Neural progenitor cell (in vitro differentiated cells): ENCODE measurements at regions not wholly inside any gene's neighbourhood (a gene's known extent, or its start where the extent isn't known, plus 50 kb on each side); places are given as distances from the start of the nearest gene placed in this dataset.

Experiments used
- DNase-seq: peaks from one replicate; pipeline ENCODE4 v3.0.0-alpha.2; 2016; ENCODE audit warnings: low spot score
- H2AFZ ChIP-seq: fragments of 200-600 bp; sonication (generic); replicated peaks from 2 replicates; pipeline ENCODE4 v1.6.1; 2016; ENCODE audit warnings: antibody characterized with exemption
- H3F3A ChIP-seq: fragments of 200-600 bp; sonication (generic); 2 replicates; pipeline ENCODE4 v1.6.1; 2016; ENCODE audit warnings: antibody characterized with exemption, low read depth
- H3K27ac ChIP-seq: fragments of 200-600 bp; sonication (generic); 2 replicates; pipeline ENCODE4 v1.5.1; 2016; ENCODE audit warnings: mild to moderate bottlenecking
- H3K27me3 ChIP-seq: fragments of 200-600 bp; sonication (generic); 2 replicates; pipeline ENCODE4 v1.6.1; 2016; ENCODE audit warnings: mild to moderate bottlenecking, moderate library complexity
- H3K36me3 ChIP-seq: fragments of 200-600 bp; sonication (generic); 2 replicates; pipeline ENCODE4 v1.5.1; 2016
- H3K4me1 ChIP-seq: fragments of 200-600 bp; sonication (generic); 2 replicates; pipeline ENCODE4 v1.6.1; 2016; ENCODE audit warnings: mixed run types
- H3K4me2 ChIP-seq: fragments of 200-600 bp; sonication (generic); 2 replicates; pipeline ENCODE4 v1.6.1; 2016
- H3K4me3 ChIP-seq: fragments of 200-600 bp; sonication (generic); 2 replicates; pipeline ENCODE4 v1.5.1; 2016
- H3K79me2 ChIP-seq: fragments of 200-600 bp; sonication (generic); 2 replicates; pipeline ENCODE4 v1.6.1; 2016; ENCODE audit warnings: low read depth
- H3K9ac ChIP-seq: fragments of 200-600 bp; sonication (generic); 2 replicates; pipeline ENCODE4 v1.6.1; 2016
- H3K9me3 ChIP-seq: fragments of 200-600 bp; sonication (generic); 2 replicates; pipeline ENCODE4 v1.5.1; 2016; ENCODE audit warnings: low read depth
- H4K20me1 ChIP-seq: fragments of 200-600 bp; sonication (generic); 2 replicates; pipeline ENCODE4 v1.6.1; 2016; ENCODE audit warnings: low read depth
- H3K27ac Mint-ChIP-seq: 3 replicates; pipeline ENCODE4 v1.8.0; 2021; ENCODE audit warnings: mixed read lengths
- H3K27me3 Mint-ChIP-seq: 2 replicates; pipeline ENCODE4 v1.8.0; 2022; ENCODE audit warnings: low read depth, mild to moderate bottlenecking, inconsistent platforms, moderate library complexity, mixed read lengths; ENCODE audit not compliant: insufficient read depth
- H3K36me3 Mint-ChIP-seq: 3 replicates; pipeline ENCODE4 v1.8.0; 2021; ENCODE audit warnings: mixed read lengths
- H3K4me1 Mint-ChIP-seq: 3 replicates; pipeline ENCODE4 v1.8.0; 2021; ENCODE audit warnings: mixed read lengths
- H3K4me3 Mint-ChIP-seq: 3 replicates; pipeline ENCODE4 v1.8.0; 2021; ENCODE audit warnings: mild to moderate bottlenecking, moderate library complexity, mixed read lengths
- H3K9me3 Mint-ChIP-seq: 3 replicates; pipeline ENCODE4 v1.8.0; 2020; ENCODE audit warnings: mixed read lengths
- CTCF ChIP-seq: fragments of 200-600 bp; sonication (generic); IDR thresholded peaks from 2 replicates; pipeline ENCODE4 v1.5.1; 2017; ENCODE audit warnings: antibody characterized with exemption, mild to moderate bottlenecking
- EZH2 ChIP-seq: fragments of 200-600 bp; sonication (generic); IDR thresholded peaks from 2 replicates; pipeline ENCODE4 v1.6.1; 2017; ENCODE audit warnings: antibody characterized with exemption, mild to moderate bottlenecking, moderate library complexity
- EZH2phosphoT487 ChIP-seq: fragments of 200-600 bp; sonication (generic); IDR thresholded peaks from 2 replicates; pipeline ENCODE4 v1.6.1; 2017; ENCODE audit warnings: antibody characterized with exemption

GRCh38 chr2:208847651-208848050, 441.1 kb downstream of the PTH2R start:
- Histone ChIP-seq H2AFZ (no peak overlapping the region), H3K79me2 (no peaks in the 10 kb centered on the region), H4K20me1 (no peaks in the 10 kb centered on the region), H3K4me2 (no peak overlapping the region), H3K36me3 (no peaks in the 10 kb centered on the region), H3K27ac (no peak overlapping the region), H3K9ac (no peak overlapping the region), H3K4me1 (no peaks in the 10 kb centered on the region), H3K4me3 (no peak overlapping the region), H3F3A (no peaks in the 10 kb centered on the region), H3K9me3 (no peaks in the 10 kb centered on the region), H3K27me3 (no peaks in the 10 kb centered on the region)
- no peak overlapping the region for H3K4me3 Mint-ChIP-seq
- H3K36me3 Mint-ChIP-seq, result no peaks in the 10 kb centered on the region
- no peak overlapping the region for H3K27ac Mint-ChIP-seq
- no peak for TF ChIP-seq EZH2phosphoT487
- TF ChIP-seq CTCF, result no peak
- no peak for TF ChIP-seq EZH2
- no peak for DNase-seq
- H3K9me3 Mint-ChIP-seq, result peaks cover 17% of the 10 kb centered on the region
- peaks cover 2% of the 10 kb centered on the region for H3K27me3 Mint-ChIP-seq
- no peaks in the 10 kb centered on the region for H3K4me1 Mint-ChIP-seq

DNA sequence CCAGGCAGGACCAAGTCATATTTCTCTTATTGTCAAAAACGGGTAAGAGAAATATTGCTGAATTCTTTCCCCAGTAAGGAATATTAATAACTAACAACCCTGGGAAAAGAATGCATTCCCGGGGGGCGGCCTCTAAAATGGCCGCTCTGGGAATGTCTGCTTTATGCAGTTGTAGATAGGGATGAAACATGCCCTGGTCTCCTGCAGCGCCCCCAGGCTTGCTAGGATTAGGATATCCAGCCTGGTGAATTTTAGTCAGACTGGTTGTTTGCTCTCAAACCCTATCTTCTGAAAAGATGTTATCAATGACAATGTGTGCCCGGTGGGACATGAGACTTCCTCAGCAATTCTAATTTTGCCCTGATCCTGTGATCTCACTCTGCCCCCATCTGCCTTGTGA, 448.1 kb downstream of the PTH2R start:
- H3K27ac ChIP-seq, result no peak overlapping the region
- no peaks in the 10 kb centered on the region for H3K4me1 Mint-ChIP-seq
- no peak for TF ChIP-seq CTCF
- no peak for TF ChIP-seq EZH2
- TF ChIP-seq EZH2phosphoT487, result no peak
- no peaks in the 10 kb centered on the region for H3K36me3 Mint-ChIP-seq
- no peak overlapping the region for H2AFZ ChIP-seq
- peaks cover 5% of the 10 kb centered on the region for H3K27me3 Mint-ChIP-seq
- no peak overlapping the region for H3K9ac ChIP-seq
- H3K36me3 ChIP-seq, result no peaks in the 10 kb centered on the region
- no peaks in the 10 kb centered on the region for H3K4me1 ChIP-seq
- H3K79me2 ChIP-seq, result no peaks in the 10 kb centered on the region
- peaks cover 22% of the 10 kb centered on the region for H3K9me3 Mint-ChIP-seq
- no peak overlapping the region for H3K27ac Mint-ChIP-seq
- H3K27me3 ChIP-seq, result no peaks in the 10 kb centered on the region
- no peaks in the 10 kb centered on the region for H3K9me3 ChIP-seq
- no peak for DNase-seq
- H3K4me3 Mint-ChIP-seq, result no peak overlapping the region
- H3K4me2 ChIP-seq, result no peak overlapping the region
- H3K4me3 ChIP-seq, result no peak overlapping the region
- H4K20me1 ChIP-seq, result no peaks in the 10 kb centered on the region
- no peaks in the 10 kb centered on the region for H3F3A ChIP-seq

DNA sequence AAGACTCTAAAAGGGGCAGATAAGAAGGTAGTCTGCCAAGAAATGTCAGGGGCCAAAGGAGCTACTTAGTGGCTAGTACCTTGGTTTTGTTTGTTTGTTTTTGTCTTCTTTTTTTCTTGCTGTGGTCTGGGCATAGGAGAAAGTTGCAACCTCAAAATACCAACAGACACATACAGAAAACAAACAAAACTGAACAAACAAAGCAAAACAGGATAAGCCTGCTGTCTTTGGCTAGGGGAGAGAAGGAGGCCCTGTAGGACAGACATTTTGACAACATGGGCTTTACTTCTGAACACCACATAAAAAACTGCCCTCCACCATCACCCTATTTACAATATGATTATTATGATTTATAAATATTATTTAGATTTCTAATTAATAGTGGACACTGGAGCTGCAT, 460.8 kb downstream of the PTH2R start:
- H3K9ac ChIP-seq, result no peak overlapping the region
- H3K4me2 ChIP-seq, result no peak overlapping the region
- Mint-ChIP-seq H3K4me1 (no peaks in the 10 kb centered on the region), H3K27ac (no peak overlapping the region), H3K36me3 (no peaks in the 10 kb centered on the region), H3K27me3 (peaks cover 2% of the 10 kb centered on the region), H3K4me3 (no peak overlapping the region), H3K9me3 (peaks cover 2% of the 10 kb centered on the region)
- TF ChIP-seq CTCF (no peak), EZH2phosphoT487 (no peak), EZH2 (no peak)
- H2AFZ ChIP-seq, result no peak overlapping the region
- H3K4me1 ChIP-seq, result no peaks in the 10 kb centered on the region
- H3K27ac ChIP-seq, result no peak overlapping the region
- DNase-seq, result no peak
- H3K4me3 ChIP-seq, result no peak overlapping the region
- no peaks in the 10 kb centered on the region for H3K9me3 ChIP-seq
- no peaks in the 10 kb centered on the region for H3K79me2 ChIP-seq
- no peaks in the 10 kb centered on the region for H3K27me3 ChIP-seq
- H4K20me1 ChIP-seq, result no peaks in the 10 kb centered on the region
- H3K36me3 ChIP-seq, result no peaks in the 10 kb centered on the region
- H3F3A ChIP-seq, result no peaks in the 10 kb centered on the region

- Histone ChIP-seq H4K20me1 (no peaks in the 10 kb centered on the region), H2AFZ (no peak overlapping the region), H3K79me2 (no peaks in the 10 kb centered on the region), H3K27ac (no peak overlapping the region), H3K27me3 (no peaks in the 10 kb centered on the region), H3K4me2 (no peak overlapping the region), H3F3A (no peaks in the 10 kb centered on the region), H3K4me1 (no peaks in the 10 kb centered on the region), H3K4me3 (no peak overlapping the region), H3K9ac (no peak overlapping the region), H3K36me3 (no peaks in the 10 kb centered on the region), H3K9me3 (no peaks in the 10 kb centered on the region)
- no peak overlapping the region for H3K27ac Mint-ChIP-seq
- H3K27me3 Mint-ChIP-seq, result peaks cover 2% of the 10 kb centered on the region
- peaks cover 4% of the 10 kb centered on the region for H3K9me3 Mint-ChIP-seq
- no peak for DNase-seq
- H3K4me1 Mint-ChIP-seq, result peaks cover 7% of the 10 kb centered on the region
- H3K4me3 Mint-ChIP-seq, result no peak overlapping the region
- TF ChIP-seq EZH2phosphoT487 (no peak), CTCF (no peak), EZH2 (no peak)
- H3K36me3 Mint-ChIP-seq, result no peaks in the 10 kb centered on the region
These were observed 466.0 kb downstream of the PTH2R start for GRCh38 chr2:208872591-208872990.
